Fibroblast of the conjunctiva (primary cell): ENCODE measurements at regions not wholly inside any gene's neighbourhood (a gene's known extent, or its start where the extent isn't known, plus 50 kb on each side); places are given as distances from the start of the nearest gene placed in this dataset.
"Not testable (repeated sequence)": the region's sequence is repeated elsewhere in the genome, so short reads cannot be mapped to it uniquely, and the experiment has no call there.

Source experiments
- DNase-seq: peaks from one replicate; pipeline ENCODE4 v3.0.0-alpha.2; 2010; ENCODE audit warnings: low read depth

- no peak for DNase-seq
These were observed 88.7 kb upstream of the KCTD7 start for GRCh38 chr7:66539902-66540375.

GRCh38 chr7:66542049-66542448 is 86.6 kb upstream of the KCTD7 start:
- no peak for DNase-seq

- no peak for DNase-seq
These were observed 86.0 kb upstream of the KCTD7 start for GRCh38 chr7:66542528-66543269.

- no peak for DNase-seq
These were observed 79.2 kb upstream of the KCTD7 start for GRCh38 chr7:66549466-66549865.

- DNase-seq: no peak
These were observed 75.7 kb upstream of the KCTD7 start for GRCh38 chr7:66553001-66553400.

GRCh38 chr7:66553675-66554074 is 75.0 kb upstream of the KCTD7 start:
- DNase-seq: peak; percentile 14

- DNase-seq: not testable (repeated sequence)
These were observed 74.4 kb upstream of the KCTD7 start for GRCh38 chr7:66554291-66554690.

GRCh38 chr7:66554842-66555430 is 73.7 kb upstream of the KCTD7 start:
- DNase-seq: peak; percentile 41

- DNase-seq: no peak
These were observed 72.5 kb upstream of the KCTD7 start for GRCh38 chr7:66556177-66556548.

GRCh38 chr7:66556549-66557213 is 72.0 kb upstream of the KCTD7 start:
- no peak for DNase-seq

- no peak for DNase-seq
These were observed 71.2 kb upstream of the KCTD7 start for GRCh38 chr7:66557214-66558200.

GRCh38 chr7:66558201-66558641 is 70.5 kb upstream of the KCTD7 start:
- no peak for DNase-seq

GRCh38 chr7:66558660-66559465 is 69.8 kb upstream of the KCTD7 start:
- no peak for DNase-seq

GRCh38 chr7:66564045-66564444 is 64.6 kb upstream of the KCTD7 start:
- DNase-seq: no peak

GRCh38 chr7:66570179-66570578 is 58.5 kb upstream of the KCTD7 start:
- not testable (repeated sequence) for DNase-seq

- DNase-seq: no peak
These were observed 57.1 kb upstream of the KCTD7 start for GRCh38 chr7:66571568-66571967.

- not testable (repeated sequence) for DNase-seq
These were observed 54.7 kb upstream of the KCTD7 start for GRCh38 chr7:66573782-66574495.

- not testable (repeated sequence) for DNase-seq
These were observed 53.9 kb upstream of the KCTD7 start for GRCh38 chr7:66574768-66575167.

GRCh38 chr7:66575398-66575797 is 53.3 kb upstream of the KCTD7 start:
- DNase-seq: no peak

GRCh38 chr7:66576646-66577045 is 52.0 kb upstream of the KCTD7 start:
- DNase-seq: no peak
